ENCODE measurements at regions not wholly inside any gene's neighbourhood (a gene's known extent, or its start where the extent isn't known, plus 50 kb on each side); places are given as distances from the start of the nearest gene placed in this dataset.
A peak's percentile ranks its signal among the peaks of the same experiment; 100 is the strongest.

- TF ChIP-seq NFRKB (IDR thresholded peaks at IDR 0.05) (no peak), ZNF276 (CRISPR knock-in tag; IDR thresholded peaks at IDR 0.05; ENCODE audit: low read depth) (no peak), HIC2 (CRISPR knock-in tag; IDR thresholded peaks at IDR 0.05; ENCODE audit: low read depth) (peak; percentile 72; the same call in 1 of the 2 replicates), CENPX (CRISPR knock-in tag; IDR thresholded peaks at IDR 0.05) (no peak), BORCS8-MEF2B (CRISPR knock-in tag; IDR thresholded peaks at IDR 0.05) (no peak), CAMTA2 (CRISPR knock-in tag; IDR thresholded peaks at IDR 0.05; ENCODE audit: borderline replicate concordance) (no peak), HOXA3 (CRISPR knock-in tag; IDR thresholded peaks at IDR 0.05) (peak; percentile 51; the same call in 1 of the 2 replicates), PAF1 (CRISPR knock-in tag; IDR thresholded peaks at IDR 0.05) (no peak), FOXO4 (CRISPR knock-in tag; conservative IDR thresholded peaks at IDR 0.05) (peak; percentile 97), NFKBIZ (CRISPR knock-in tag; IDR thresholded peaks at IDR 0.05) (no peak), RBAK (CRISPR knock-in tag; IDR thresholded peaks at IDR 0.05) (no peak), ZFP41 (CRISPR knock-in tag; IDR thresholded peaks at IDR 0.05; ENCODE audit: borderline replicate concordance) (no peak), ATF1 (CRISPR knock-in tag; IDR thresholded peaks at IDR 0.05) (0 out of 2 replicates have a peak, but pooled peaks have one; percentile 15), ZBTB46 (CRISPR knock-in tag; IDR thresholded peaks at IDR 0.05; ENCODE audit: borderline replicate concordance) (no peak), TRIM22 (IDR thresholded peaks at IDR 0.05) (no peak), ARNT (IDR thresholded peaks at IDR 0.05) (no peak), TSC22D2 (CRISPR knock-in tag; IDR thresholded peaks at IDR 0.05; ENCODE audit: borderline replicate concordance) (peak; percentile 44; the same call in 1 of the 2 replicates), ZNF10 (CRISPR knock-in tag; IDR thresholded peaks at IDR 0.05; ENCODE audit: borderline replicate concordance, low read depth) (no peak), ZBTB43 (CRISPR knock-in tag; conservative IDR thresholded peaks at IDR 0.05) (no peak), SRSF9 (IDR thresholded peaks at IDR 0.05; ENCODE audit: borderline replicate concordance, insufficient read depth, low read depth, low read length, poor library complexity, severe bottlenecking) (no peak)
Observed at GRCh38 chr7:140230861-140231770, 54.3 kb upstream of the KDM7A start (continued).

All from HepG2 (cell line).